ENCODE measurements at regions not wholly inside any gene's neighbourhood (a gene's known extent, or its start where the extent isn't known, plus 50 kb on each side); places are given as distances from the start of the nearest gene placed in this dataset.

DNA sequence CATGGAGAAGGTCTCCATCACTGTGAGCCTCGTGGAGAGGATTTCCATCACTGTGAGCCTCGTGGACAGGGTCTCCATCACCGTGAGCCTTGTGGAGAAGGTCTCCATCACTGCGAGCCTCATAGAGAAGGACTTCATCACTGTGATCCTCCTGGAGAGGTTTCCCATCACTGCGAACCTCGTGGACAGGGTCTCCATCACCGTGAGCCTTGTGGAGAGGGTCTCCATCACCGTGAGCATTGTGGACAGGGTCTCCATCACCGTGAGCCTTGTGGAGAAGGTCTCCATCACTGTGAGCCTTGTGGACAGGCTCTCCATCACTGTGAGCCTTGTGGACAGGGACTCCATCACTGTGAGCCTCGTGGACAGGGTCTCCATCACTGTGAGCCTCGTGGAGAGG, 140.4 kb downstream of the ERMARD start:
- dilution Hi-C loops (cut with MboI; ENCODE audit: extremely low pct_ligation_motif_present, low sequenced_read_pairs) (no loop called here), intact Hi-C loops (cut with micrococcal nuclease) (no loop called here)
- no peak overlapping the region for H3K9ac ChIP-seq (replicated peaks; ENCODE audit: extremely low read depth, insufficient read depth, low read length)
- H3K9me1 ChIP-seq (replicated peaks; ENCODE audit: control insufficient read depth, extremely low read depth, insufficient read depth, low read length): no peaks in the 10 kb centered on the region
- no peaks in the 10 kb centered on the region for H3K4me1 ChIP-seq (ENCODE audit: control insufficient read depth, extremely low read depth, insufficient read depth, low read length)
- H2AFZ ChIP-seq (ENCODE audit: low read depth, low read length): no peak overlapping the region
- no peak overlapping the region for H3K4me2 ChIP-seq (ENCODE audit: insufficient read depth, low read length)
- DNase-seq (ENCODE audit: low read depth, low spot score) (no peak), FAIRE-seq (no peak)
- no peaks in the 10 kb centered on the region for H3K36me3 ChIP-seq (ENCODE audit: control insufficient read depth in 2 of 2, extremely low read depth in 1 of 2, insufficient read depth in 2 of 2, low read length in 2 of 2)
- ChIA-PET POLR2A (no interaction called here), CTCF (no interaction called here)
- H3K4me3 ChIP-seq (replicated peaks in 1 of 3; ENCODE audit: insufficient read depth in 1 of 3, low read depth in 1 of 3, low read length in 3 of 3): no peak overlapping the region
- H4K20me1 ChIP-seq (replicated peaks; ENCODE audit: control insufficient read depth, extremely low read depth, insufficient read depth, low read length): no peaks in the 10 kb centered on the region
- no TSS peak for BruUV-seq (replicated peaks)
- TF ChIP-seq JUN (IDR thresholded peaks at IDR 0.05; ENCODE audit: borderline replicate concordance, insufficient read depth, insufficient read length, low read depth): no peak
- no peak for TF ChIP-seq FOS (IDR thresholded peaks at IDR 0.05; ENCODE audit: borderline replicate concordance, insufficient read depth, low read length)
- TF ChIP-seq EZH2 (IDR thresholded peaks at IDR 0.05; ENCODE audit: borderline replicate concordance, low read depth, low read length, severe bottlenecking): no peak
- TF ChIP-seq POLR2A (IDR thresholded peaks at IDR 0.05; ENCODE audit: low read depth, low read length): no peak
- TF ChIP-seq, protein P1, sequence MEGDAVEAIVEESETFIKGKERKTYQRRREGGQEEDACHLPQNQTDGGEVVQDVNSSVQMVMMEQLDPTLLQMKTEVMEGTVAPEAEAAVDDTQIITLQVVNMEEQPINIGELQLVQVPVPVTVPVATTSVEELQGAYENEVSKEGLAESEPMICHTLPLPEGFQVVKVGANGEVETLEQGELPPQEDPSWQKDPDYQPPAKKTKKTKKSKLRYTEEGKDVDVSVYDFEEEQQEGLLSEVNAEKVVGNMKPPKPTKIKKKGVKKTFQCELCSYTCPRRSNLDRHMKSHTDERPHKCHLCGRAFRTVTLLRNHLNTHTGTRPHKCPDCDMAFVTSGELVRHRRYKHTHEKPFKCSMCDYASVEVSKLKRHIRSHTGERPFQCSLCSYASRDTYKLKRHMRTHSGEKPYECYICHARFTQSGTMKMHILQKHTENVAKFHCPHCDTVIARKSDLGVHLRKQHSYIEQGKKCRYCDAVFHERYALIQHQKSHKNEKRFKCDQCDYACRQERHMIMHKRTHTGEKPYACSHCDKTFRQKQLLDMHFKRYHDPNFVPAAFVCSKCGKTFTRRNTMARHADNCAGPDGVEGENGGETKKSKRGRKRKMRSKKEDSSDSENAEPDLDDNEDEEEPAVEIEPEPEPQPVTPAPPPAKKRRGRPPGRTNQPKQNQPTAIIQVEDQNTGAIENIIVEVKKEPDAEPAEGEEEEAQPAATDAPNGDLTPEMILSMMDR (IDR thresholded peaks at IDR 0.05; ENCODE audit: extremely low read depth in 1 of 2, insufficient read depth in 1 of 2, low read depth in 1 of 2, low read length in 2 of 2): no peak
- TF ChIP-seq, protein P2, sequence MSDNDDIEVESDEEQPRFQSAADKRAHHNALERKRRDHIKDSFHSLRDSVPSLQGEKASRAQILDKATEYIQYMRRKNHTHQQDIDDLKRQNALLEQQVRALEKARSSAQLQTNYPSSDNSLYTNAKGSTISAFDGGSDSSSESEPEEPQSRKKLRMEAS (IDR thresholded peaks at IDR 0.05; ENCODE audit: insufficient read depth, insufficient read length): no peak
- no peak for TF ChIP-seq GATA2 (IDR thresholded peaks at IDR 0.05; ENCODE audit: insufficient read depth, insufficient read length, low read depth, low read length)
- no peak for TF ChIP-seq MYC (IDR thresholded peaks at IDR 0.05; ENCODE audit: low read depth, low read length)
- TF ChIP-seq POLR2AphosphoS5 (IDR thresholded peaks at IDR 0.05; ENCODE audit: insufficient read depth, low read depth, low read length): no peak
- H3K79me2 ChIP-seq (ENCODE audit: control insufficient read depth, insufficient read depth, low read length): no peaks in the 10 kb centered on the region
- H3K27ac ChIP-seq (ENCODE audit: insufficient read depth, low read depth, low read length): no peak overlapping the region
- peaks cover 0 to 2% of the 10 kb centered on the region in 2 experiments for H3K27me3 ChIP-seq (ENCODE audit: control insufficient read depth in 2 of 2, insufficient read depth in 2 of 2, low read length in 2 of 2)
- H3K9me3 ChIP-seq (replicated peaks; ENCODE audit: control insufficient read depth, insufficient read depth, low read length): no peaks in the 10 kb centered on the region
